Breast epithelium (tissue), 4 donors: ENCODE measurements at regions not wholly inside any gene's neighbourhood (a gene's known extent, or its start where the extent isn't known, plus 50 kb on each side); places are given as distances from the start of the nearest gene placed in this dataset.

Experiments
- DNase-seq, 2 donors: peaks; one replicate each; pipeline ENCODE4 v3.0.0-alpha.2; 2019; ENCODE audit warnings: low spot score in 2 of 2
- H3K27ac ChIP-seq, 2 donors: fragments of 200-600 bp; sonication (generic) in 1 of 2; one replicate each; pipeline ENCODE4 v1.5.1; 2016 to 2019; ENCODE audit warnings: mild to moderate bottlenecking in 1 of 2
- H3K27me3 ChIP-seq, 2 donors: fragments of 200-600 bp; sonication (generic) in 1 of 2; one replicate each; pipeline versions ENCODE4 v1.5.1 to v1.6.0; 2017 to 2019; ENCODE audit warnings: control low read depth in 1 of 2, mild to moderate bottlenecking in 1 of 2
- H3K36me3 ChIP-seq: fragments of 200-600 bp; one replicate; pipeline ENCODE4 v1.5.1; 2019
- H3K4me1 ChIP-seq, 2 donors: fragments of 200-600 bp; sonication (generic); one replicate each; pipeline ENCODE4 v1.5.1; 2016 to 2019; ENCODE audit warnings: control low read depth in 1 of 2
- H3K4me3 ChIP-seq, 3 donors: fragments of 200-600 bp; sonication (generic); 1 replicate in 2 of 3; 2 replicates in 1 of 3; pipeline ENCODE4 v1.5.1; 2016 to 2019; ENCODE audit warnings: mild to moderate bottlenecking in 3 of 3, moderate library complexity in 2 of 3
- H3K9me3 ChIP-seq, 2 donors: fragments of 200-600 bp; sonication (generic) in 1 of 2; one replicate each; pipeline ENCODE4 v1.5.1; 2016 to 2019; ENCODE audit warnings: control low read depth in 1 of 2
- POLR2A ChIP-seq: fragments of 450-650 bp; IDR thresholded peaks from one replicate; pipeline ENCODE4 v1.6.1; 2016; ENCODE audit warnings: antibody characterized with exemption, mild to moderate bottlenecking, moderate library complexity
- POLR2AphosphoS5 ChIP-seq, 3 donors: sonication (generic); formaldehyde crosslinking; IDR thresholded peaks; one replicate each; pipeline ENCODE4 v1.6.1; 2017; ENCODE audit warnings: antibody characterized with exemption in 3 of 3
- intact Hi-C: fragments of 100-400 bp; cut with DNase I; formaldehyde crosslinking; loops from one replicate; pipeline ENCODE4 v1.15.1; 2023; ENCODE audit warnings: low total_unique reads
- TF ChIP-seq, protein P1 (sequence below), 3 donors: fragments of 450-650 bp; IDR thresholded peaks; one replicate each; pipeline ENCODE4 v1.5.1; 2016 to 2017; ENCODE audit warnings: antibody characterized with exemption in 3 of 3, mild to moderate bottlenecking in 3 of 3, moderate library complexity in 3 of 3

DNA sequence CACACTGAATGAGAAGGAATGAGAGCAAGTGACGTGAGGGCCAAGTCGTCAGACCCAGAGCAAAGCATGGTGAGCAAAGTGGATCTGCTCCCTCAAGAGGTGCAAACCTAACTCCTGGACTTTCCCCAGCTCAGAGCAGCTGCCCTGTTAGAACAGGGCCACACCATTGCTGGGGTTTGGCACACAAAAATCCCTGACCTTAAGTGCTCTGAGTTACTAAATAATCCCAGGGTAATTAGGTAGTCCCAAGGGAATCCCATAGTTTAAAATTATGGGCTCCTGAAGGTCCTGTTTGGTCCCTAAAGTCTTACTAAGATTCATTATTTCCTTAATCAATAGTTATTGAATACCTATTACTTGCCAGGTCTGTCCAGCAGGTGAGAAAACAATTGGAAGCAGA, 165.1 kb upstream of the TNFAIP3 start:
- TF ChIP-seq, protein P1, sequence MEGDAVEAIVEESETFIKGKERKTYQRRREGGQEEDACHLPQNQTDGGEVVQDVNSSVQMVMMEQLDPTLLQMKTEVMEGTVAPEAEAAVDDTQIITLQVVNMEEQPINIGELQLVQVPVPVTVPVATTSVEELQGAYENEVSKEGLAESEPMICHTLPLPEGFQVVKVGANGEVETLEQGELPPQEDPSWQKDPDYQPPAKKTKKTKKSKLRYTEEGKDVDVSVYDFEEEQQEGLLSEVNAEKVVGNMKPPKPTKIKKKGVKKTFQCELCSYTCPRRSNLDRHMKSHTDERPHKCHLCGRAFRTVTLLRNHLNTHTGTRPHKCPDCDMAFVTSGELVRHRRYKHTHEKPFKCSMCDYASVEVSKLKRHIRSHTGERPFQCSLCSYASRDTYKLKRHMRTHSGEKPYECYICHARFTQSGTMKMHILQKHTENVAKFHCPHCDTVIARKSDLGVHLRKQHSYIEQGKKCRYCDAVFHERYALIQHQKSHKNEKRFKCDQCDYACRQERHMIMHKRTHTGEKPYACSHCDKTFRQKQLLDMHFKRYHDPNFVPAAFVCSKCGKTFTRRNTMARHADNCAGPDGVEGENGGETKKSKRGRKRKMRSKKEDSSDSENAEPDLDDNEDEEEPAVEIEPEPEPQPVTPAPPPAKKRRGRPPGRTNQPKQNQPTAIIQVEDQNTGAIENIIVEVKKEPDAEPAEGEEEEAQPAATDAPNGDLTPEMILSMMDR (IDR thresholded peaks at IDR 0.05): no peak
- TF ChIP-seq POLR2AphosphoS5 (IDR thresholded peaks at IDR 0.05): no peak
- no peak for TF ChIP-seq POLR2A
- Histone ChIP-seq H3K36me3 (no peaks in the 10 kb centered on the region), H3K4me1 (no peaks in the 10 kb centered on the region), H3K27me3 (no peaks in the 10 kb centered on the region), H3K4me3 (no peak overlapping the region), H3K9me3 (no peaks in the 10 kb centered on the region), H3K27ac (no peak overlapping the region)
- no peak for DNase-seq
- intact Hi-C loops: loop anchor here (10.0 kb wide), 1 partner anchor 243 kb away; no protein-coding TSS in a partner anchor

DNA sequence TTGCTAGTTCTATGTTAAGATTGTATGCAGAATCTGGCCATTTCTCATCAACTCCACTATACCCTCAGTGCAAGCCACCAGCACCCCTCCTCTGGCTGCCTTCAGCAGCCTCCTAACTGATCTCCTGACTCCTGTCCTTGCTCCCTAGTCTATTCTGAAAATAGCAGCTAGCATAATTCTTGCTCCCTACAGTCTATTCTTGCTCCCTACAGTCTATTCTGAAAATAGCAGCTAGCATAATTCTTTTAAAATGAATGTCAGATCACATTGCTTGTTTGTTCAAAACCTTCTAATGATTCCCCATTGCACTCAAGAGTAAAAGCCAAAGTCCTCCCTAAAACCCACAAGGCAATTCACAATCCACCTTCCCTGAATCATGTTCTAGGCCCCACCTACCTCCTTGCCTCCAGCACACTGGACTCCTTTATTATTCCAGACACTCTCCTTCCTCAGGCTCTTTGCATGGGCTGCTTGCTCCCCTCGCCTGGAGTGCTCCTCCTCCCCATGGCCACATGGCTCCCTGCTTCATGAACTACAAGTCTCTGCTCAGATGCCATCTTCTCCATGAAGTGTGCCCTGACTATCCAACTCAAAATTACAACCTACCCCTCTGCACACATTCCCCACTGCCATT, 164.2 kb upstream of the TNFAIP3 start:
- intact Hi-C loops: loop anchor here (10.0 kb wide), 1 partner anchor 242 kb away; no protein-coding TSS in a partner anchor
- TF ChIP-seq POLR2A: no peak
- no peak for TF ChIP-seq POLR2AphosphoS5 (IDR thresholded peaks at IDR 0.05)
- TF ChIP-seq, protein P1 (IDR thresholded peaks at IDR 0.05): no peak
- no peaks in the 10 kb centered on the region for H3K4me1 ChIP-seq

GRCh38 chr6:137704802-137705159, 162.3 kb upstream of the TNFAIP3 start:
- Histone ChIP-seq H3K4me3 (no peak overlapping the region), H3K27me3 (no peaks in the 10 kb centered on the region), H3K4me1 (no peaks in the 10 kb centered on the region), H3K36me3 (no peaks in the 10 kb centered on the region), H3K27ac (no peak overlapping the region), H3K9me3 (no peaks in the 10 kb centered on the region)
- DNase-seq: no peak
- intact Hi-C loops: loop anchor here (10.0 kb wide), 1 partner anchor 240 kb away; no protein-coding TSS in a partner anchor
- TF ChIP-seq POLR2A (no peak), POLR2AphosphoS5 (IDR thresholded peaks at IDR 0.05) (no peak)
- TF ChIP-seq, protein P1 (IDR thresholded peaks at IDR 0.05): no peak

More for the DNA sequence above, 164.2 kb upstream of the TNFAIP3 start:
- Histone ChIP-seq H3K27me3 (no peaks in the 10 kb centered on the region), H3K27ac (no peak overlapping the region), H3K36me3 (no peaks in the 10 kb centered on the region), H3K4me3 (no peak overlapping the region), H3K9me3 (no peaks in the 10 kb centered on the region)
- no peak for DNase-seq

- peak in 1 of 2 donors; percentile 41 for DNase-seq
- H3K4me1 ChIP-seq: no peaks in the 10 kb centered on the region
- no peaks in the 10 kb centered on the region for H3K9me3 ChIP-seq
- no peak overlapping the region for H3K27ac ChIP-seq
- H3K4me3 ChIP-seq: no peak overlapping the region
- intact Hi-C loops: loop anchor here (10.0 kb wide), 1 partner anchor 239 kb away; no protein-coding TSS in a partner anchor
- no peaks in the 10 kb centered on the region for H3K27me3 ChIP-seq
- H3K36me3 ChIP-seq: no peaks in the 10 kb centered on the region
- TF ChIP-seq, protein P1 (IDR thresholded peaks at IDR 0.05): peak in 2 of 3 donors; percentile 42 to 66
- TF ChIP-seq POLR2AphosphoS5 (IDR thresholded peaks at IDR 0.05): no peak
Observed at GRCh38 chr6:137705160-137706082, 161.6 kb upstream of the TNFAIP3 start.
